Gastroesophageal sphincter (tissue), 4 donors: ENCODE measurements at regions not wholly inside any gene's neighbourhood (a gene's known extent, or its start where the extent isn't known, plus 50 kb on each side); places are given as distances from the start of the nearest gene placed in this dataset.
A peak's percentile ranks its signal among the peaks of the same experiment; 100 is the strongest.

ENCODE experiments used
- ATAC-seq: fragments of 150-250 bp; one replicate; pipeline ENCODE4 v1.9.1; 2016; ENCODE audit warnings: mild to moderate bottlenecking, moderate library complexity
- H3K27ac ChIP-seq, 4 donors: fragments of 200-600 bp; sonication (generic) in 3 of 4; 1 replicate in 3 of 4; 2 replicates in 1 of 4; pipeline ENCODE4 v1.5.1; 2016 to 2019
- H3K27me3 ChIP-seq: fragments of 200-600 bp; sonication (generic); one replicate; pipeline ENCODE4 v1.5.1; 2019
- H3K36me3 ChIP-seq, 2 donors: fragments of 200-600 bp; sonication (generic); one replicate each; pipeline ENCODE4 v1.5.1; 2019; ENCODE audit warnings: control low read depth in 1 of 2
- H3K4me1 ChIP-seq, 3 donors: fragments of 200-600 bp; sonication (generic); 1 replicate in 2 of 3; 2 replicates in 1 of 3; pipeline ENCODE4 v1.5.1; 2016 to 2019; ENCODE audit warnings: control low read depth in 2 of 3
- H3K4me3 ChIP-seq, 2 donors: fragments of 200-600 bp; sonication (generic); one replicate each; pipeline ENCODE4 v1.5.1; 2019; ENCODE audit warnings: mild to moderate bottlenecking in 1 of 2, moderate library complexity in 1 of 2
- H3K9me3 ChIP-seq, 3 donors: fragments of 200-600 bp; sonication (generic); one replicate each; pipeline ENCODE4 v1.5.1; 2017 to 2019; ENCODE audit warnings: control low read depth in 2 of 3
- EP300 ChIP-seq: sonication (generic); formaldehyde crosslinking; IDR thresholded peaks from one replicate; pipeline ENCODE4 v1.6.1; 2017; ENCODE audit warnings: antibody characterized with exemption, mild to moderate bottlenecking
- POLR2A ChIP-seq, 2 donors: fragments of 450-650 bp; IDR thresholded peaks; one replicate each; pipeline ENCODE4 v1.6.1; 2017; ENCODE audit warnings: antibody characterized with exemption in 2 of 2, mild to moderate bottlenecking in 2 of 2, moderate library complexity in 1 of 2
- POLR2AphosphoS5 ChIP-seq: sonication (generic); formaldehyde crosslinking; IDR thresholded peaks from one replicate; pipeline ENCODE4 v1.6.1; 2017; ENCODE audit warnings: antibody characterized with exemption
- WGBS, 2 donors: methylation state at CpG; one replicate each; pipeline ENCODE4 v1.1.5; 2018; ENCODE audit warnings: low coverage in 1 of 2; 5-methylcytosine and 5-hydroxymethylcytosine counted together
- TF ChIP-seq, protein P1 (sequence below), 4 experiments: fragments of 200-600 bp in 2 of 4; fragments of 450-650 bp in 2 of 4; sonication (generic) in 1 of 4; IDR thresholded peaks; one replicate each; pipeline ENCODE4 v1.5.1; 2017 to 2019; ENCODE audit warnings: antibody characterized with exemption in 4 of 4, mild to moderate bottlenecking in 2 of 4, moderate library complexity in 2 of 4

DNA sequence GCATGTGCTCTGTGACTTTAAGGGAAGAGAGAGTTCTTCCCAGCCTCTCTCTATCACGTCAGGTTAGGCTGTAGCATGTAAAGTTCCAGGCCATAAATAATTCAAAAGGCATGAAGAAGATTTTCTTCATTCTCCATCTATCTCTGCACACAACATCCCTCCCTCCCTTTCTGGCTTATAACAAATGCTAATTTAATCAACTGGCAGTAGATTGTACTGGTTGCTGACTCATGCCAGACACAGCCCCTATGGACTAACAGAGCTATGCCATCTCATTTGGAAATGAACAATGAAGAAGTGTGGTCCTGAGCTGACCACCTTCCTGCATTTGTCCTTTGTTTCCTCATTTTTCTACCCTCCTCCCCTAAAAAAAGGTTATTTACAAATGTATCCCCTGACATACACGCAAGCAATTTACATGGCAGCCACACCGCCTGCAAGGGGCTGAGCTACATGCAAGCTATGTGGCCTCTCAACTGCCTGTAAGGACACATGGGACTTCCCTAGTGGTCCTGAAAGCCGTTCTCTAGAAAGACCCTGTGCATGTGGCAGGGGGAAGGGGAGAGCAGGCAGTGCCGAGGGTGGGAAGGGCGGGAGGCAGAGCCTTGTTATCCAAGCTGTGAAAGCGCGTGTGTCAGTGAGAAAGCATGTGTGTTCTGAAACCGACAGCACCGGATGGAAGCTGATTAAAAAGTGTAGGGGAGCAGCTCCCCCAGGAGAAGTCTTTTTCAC, 90.9 kb upstream of the KLF7 start:
- H3K36me3 ChIP-seq = no peaks in the 10 kb centered on the region
- no peak for ATAC-seq
- H3K9me3 ChIP-seq = no peaks in the 10 kb centered on the region
- peaks cover 25 to 66% (median 34%) of the 10 kb centered on the region in 3 donors for H3K4me1 ChIP-seq
- H3K4me3 ChIP-seq = no peak overlapping the region
- peak overlapping the region; percentile 82 to 90 (median 88) for H3K27ac ChIP-seq
- WGBS, 2 donors = 46 to 47% methylated on average over 5 to 10 of the region's 10 CpGs
- no peaks in the 10 kb centered on the region for H3K27me3 ChIP-seq
- TF ChIP-seq POLR2A (IDR thresholded peaks at IDR 0.05) = no peak

DNA sequence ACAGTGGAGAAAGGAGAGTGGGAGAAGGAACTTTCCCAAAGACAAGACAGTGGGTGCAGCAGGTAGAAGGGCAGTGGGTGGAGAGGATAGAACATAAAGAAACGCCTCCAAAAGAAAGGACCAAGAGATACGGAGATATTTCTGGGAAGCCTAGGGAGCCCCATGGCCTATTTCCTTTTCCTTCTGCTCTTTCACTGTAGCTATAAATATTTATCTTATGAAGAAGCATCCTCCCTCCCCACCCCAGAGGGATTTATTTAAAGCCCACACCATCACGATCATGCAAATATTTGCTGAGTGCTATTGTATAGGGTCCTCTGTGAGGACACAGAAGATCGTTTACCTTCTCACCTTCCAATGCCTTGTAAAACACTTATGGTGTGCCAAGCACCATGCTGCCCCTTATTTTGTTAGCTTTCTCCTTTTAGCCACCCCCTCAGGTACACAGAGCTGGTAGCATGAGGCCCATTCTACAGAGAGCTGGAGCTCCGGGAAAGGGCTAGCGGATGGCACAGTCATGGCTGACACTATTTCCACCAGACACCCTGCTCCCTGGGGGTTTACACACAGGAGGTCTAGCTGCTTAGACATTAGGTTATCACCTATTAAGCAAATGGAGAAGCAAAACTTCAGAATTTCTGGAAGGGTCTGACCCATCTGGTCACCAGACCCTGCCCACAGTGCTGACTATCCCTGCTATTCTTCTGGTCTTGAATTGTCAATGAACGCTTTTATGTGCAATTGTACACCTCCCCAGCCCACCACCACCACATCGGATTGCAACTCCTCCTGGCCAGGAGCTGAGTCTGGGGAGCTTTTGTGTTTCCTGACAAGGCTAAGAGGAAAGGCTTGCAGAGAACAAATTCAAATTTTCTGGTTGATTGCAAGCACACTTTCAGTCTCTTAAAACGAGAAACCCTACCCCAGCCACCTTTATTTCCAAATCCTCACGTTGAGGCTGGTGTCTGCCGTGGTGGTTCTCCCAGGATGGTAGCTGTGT, 91.8 kb upstream of the KLF7 start:
- H3K9me3 ChIP-seq = no peaks in the 10 kb centered on the region
- no peak overlapping the region for H3K4me3 ChIP-seq
- H3K36me3 ChIP-seq = no peaks in the 10 kb centered on the region
- no peaks in the 10 kb centered on the region for H3K27me3 ChIP-seq
- H3K4me1 ChIP-seq = peaks cover 25 to 66% (median 34%) of the 10 kb centered on the region in 3 donors
- no peak for ATAC-seq
- 25 to 41% methylated on average over 6 to 9 of the region's 11 CpGs for whole genome bisulfite sequencing, 2 donors
- H3K27ac ChIP-seq = peak overlapping the region; percentile 82 to 90 (median 88)
- TF ChIP-seq POLR2A (IDR thresholded peaks at IDR 0.05) = no peak
- TF ChIP-seq, protein P1, sequence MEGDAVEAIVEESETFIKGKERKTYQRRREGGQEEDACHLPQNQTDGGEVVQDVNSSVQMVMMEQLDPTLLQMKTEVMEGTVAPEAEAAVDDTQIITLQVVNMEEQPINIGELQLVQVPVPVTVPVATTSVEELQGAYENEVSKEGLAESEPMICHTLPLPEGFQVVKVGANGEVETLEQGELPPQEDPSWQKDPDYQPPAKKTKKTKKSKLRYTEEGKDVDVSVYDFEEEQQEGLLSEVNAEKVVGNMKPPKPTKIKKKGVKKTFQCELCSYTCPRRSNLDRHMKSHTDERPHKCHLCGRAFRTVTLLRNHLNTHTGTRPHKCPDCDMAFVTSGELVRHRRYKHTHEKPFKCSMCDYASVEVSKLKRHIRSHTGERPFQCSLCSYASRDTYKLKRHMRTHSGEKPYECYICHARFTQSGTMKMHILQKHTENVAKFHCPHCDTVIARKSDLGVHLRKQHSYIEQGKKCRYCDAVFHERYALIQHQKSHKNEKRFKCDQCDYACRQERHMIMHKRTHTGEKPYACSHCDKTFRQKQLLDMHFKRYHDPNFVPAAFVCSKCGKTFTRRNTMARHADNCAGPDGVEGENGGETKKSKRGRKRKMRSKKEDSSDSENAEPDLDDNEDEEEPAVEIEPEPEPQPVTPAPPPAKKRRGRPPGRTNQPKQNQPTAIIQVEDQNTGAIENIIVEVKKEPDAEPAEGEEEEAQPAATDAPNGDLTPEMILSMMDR (IDR thresholded peaks at IDR 0.05) = no peak
- no peak for TF ChIP-seq POLR2AphosphoS5
- TF ChIP-seq EP300 = no peak

DNA sequence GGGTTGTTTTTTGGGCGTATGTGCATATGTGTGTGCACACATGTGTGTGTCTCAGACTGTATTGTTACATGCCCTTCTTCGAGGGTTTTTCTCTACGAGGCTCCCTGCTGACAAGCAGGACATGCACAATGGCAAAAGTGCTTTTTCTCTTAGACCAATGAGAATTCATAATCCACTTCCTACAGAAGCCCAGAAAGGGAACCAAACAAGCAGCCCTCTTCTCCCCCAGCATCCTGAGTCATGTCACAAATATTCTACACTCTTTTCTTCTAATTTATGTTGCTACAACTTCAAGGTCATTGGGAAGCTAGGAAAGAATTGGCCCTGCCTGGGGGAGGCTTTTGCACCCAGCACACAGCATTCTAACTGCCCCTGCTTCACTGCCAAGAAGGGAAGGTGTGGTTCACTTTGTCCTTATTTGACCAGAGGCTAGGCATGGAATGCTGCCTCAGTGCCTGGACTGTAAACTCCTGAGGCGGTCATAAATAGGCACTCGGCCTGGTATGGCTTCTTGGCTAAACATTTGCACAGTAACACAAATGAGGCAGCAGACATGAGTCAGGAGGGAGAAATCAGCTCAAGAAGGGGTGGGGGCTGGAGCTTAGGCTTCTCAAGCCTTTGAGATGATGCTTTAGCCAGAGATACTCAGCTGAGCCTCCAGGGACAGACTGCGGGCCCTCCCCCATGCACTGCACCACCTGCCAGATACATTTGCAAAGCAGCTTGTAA, 92.7 kb upstream of the KLF7 start:
- Histone ChIP-seq H3K27me3 (no peaks in the 10 kb centered on the region), H3K36me3 (no peaks in the 10 kb centered on the region), H3K27ac (peak overlapping the region; percentile 82 to 90 (median 88)), H3K9me3 (no peaks in the 10 kb centered on the region), H3K4me1 (peaks cover 25 to 66% (median 34%) of the 10 kb centered on the region in 3 donors), H3K4me3 (no peak overlapping the region)
- TF ChIP-seq POLR2A (IDR thresholded peaks at IDR 0.05) (no peak), EP300 (peak; percentile 39), POLR2AphosphoS5 (peak; percentile 98)
- TF ChIP-seq, protein P1 (IDR thresholded peaks at IDR 0.05) = peak in 2 of 4 experiments; percentile 40 to 44
- WGBS, 2 donors = 6% methylated on average over 2 of the region's 6 CpGs; no CpG with 5 or more reads in 1 of the 2 donors
- peak; percentile 94 for ATAC-seq

DNA sequence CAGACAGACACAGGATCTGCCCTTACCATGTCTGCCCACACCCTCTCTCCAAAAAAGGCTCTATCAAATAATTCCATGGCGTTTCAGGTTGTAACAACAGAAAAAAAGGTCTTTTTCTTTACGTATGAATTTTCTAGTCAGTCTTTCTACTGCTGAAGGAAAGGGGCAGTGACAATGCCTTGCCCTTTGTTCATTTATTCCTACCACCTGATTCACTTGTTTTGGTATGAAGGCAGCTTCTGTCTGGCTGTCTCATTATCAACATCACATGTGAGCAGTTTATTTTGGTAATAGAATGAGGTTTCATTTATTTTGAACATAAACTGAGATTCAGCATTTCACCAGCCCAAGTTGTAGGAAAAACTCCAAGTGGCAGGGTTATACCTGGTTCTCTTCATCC, 94.3 kb upstream of the KLF7 start:
- TF ChIP-seq EP300 (no peak), POLR2AphosphoS5 (no peak)
- Histone ChIP-seq H3K36me3 (no peaks in the 10 kb centered on the region), H3K27me3 (no peaks in the 10 kb centered on the region), H3K4me1 (peaks cover 18 to 55% (median 34%) of the 10 kb centered on the region in 3 donors), H3K27ac (peak overlapping the region; percentile 82 to 90 (median 88)), H3K9me3 (no peaks in the 10 kb centered on the region), H3K4me3 (no peak overlapping the region)
- 49 to 56% methylated on average over 2 of the region's 2 CpGs for WGBS, 2 donors
- no peak for ATAC-seq

DNA sequence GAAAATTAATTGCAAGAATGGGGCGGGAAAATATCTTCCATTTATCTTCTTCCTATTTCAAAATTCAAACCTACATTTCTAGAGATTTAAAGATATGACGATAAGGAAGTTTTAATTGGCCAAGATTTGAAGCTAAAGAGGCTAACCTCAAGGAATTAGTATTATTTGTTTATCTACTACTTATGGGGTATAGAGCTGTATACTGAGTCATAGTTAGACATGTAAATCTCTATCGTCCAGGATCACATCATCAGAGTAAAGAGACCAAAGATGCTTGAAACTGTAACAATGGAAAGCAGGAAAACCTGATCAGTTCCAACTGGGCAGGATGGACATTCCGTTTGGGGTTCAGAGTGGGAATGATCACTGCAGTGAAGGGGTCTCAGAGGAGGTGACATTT, 95.2 kb upstream of the KLF7 start:
- Histone ChIP-seq H3K27ac (peak overlapping the region in 1 of 4 donors; percentile 87), H3K27me3 (no peaks in the 10 kb centered on the region), H3K4me3 (no peak overlapping the region), H3K4me1 (peaks cover 16 to 48% (median 30%) of the 10 kb centered on the region in 3 donors), H3K9me3 (no peaks in the 10 kb centered on the region), H3K36me3 (no peaks in the 10 kb centered on the region)
- TF ChIP-seq, protein P1 (IDR thresholded peaks at IDR 0.05) = no peak
- no peak for TF ChIP-seq POLR2A (IDR thresholded peaks at IDR 0.05)
- no peak for TF ChIP-seq POLR2AphosphoS5
- ATAC-seq = no peak
- 87 to 93% methylated on average over 3 to 4 of the region's 4 CpGs for WGBS, 2 donors
